GM21717 (cell line): ENCODE measurements at regions not wholly inside any gene's neighbourhood (a gene's known extent, or its start where the extent isn't known, plus 50 kb on each side); places are given as distances from the start of the nearest gene placed in this dataset.

Experiments used
- ATAC-seq: cut with Tn5 transposase; IDR thresholded peaks from one replicate; pipeline ENCODE4 v1.9.1; 2021; ENCODE audit warnings: mild to moderate bottlenecking, moderate library complexity; ENCODE audit not compliant: unreplicated experiment

- ATAC-seq = no peak
Observed at GRCh38 chr7:136336932-136337331, 359.8 kb upstream of the MTPN start.

DNA sequence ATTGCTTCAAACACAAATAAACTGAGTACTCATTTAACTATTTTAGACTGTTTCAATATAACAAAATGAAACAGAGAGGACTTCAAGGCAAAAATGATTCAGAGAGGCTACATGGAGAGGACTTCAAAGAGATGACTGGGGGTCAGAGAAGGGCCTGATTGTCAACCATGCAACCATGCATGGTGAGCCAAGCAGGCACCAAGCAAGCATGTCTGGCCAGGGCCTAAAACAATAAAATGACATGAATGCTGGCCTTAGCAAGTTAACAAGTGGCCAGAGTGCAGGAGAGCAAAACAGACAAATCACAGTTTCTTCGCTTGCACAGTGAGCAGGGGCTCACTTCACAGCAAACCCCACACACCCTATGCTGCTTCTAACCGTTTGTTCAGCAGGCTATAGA, 356.5 kb upstream of the MTPN start:
- ATAC-seq = no peak

GRCh38 chr7:136326045-136326609, 349.0 kb upstream of the MTPN start:
- ATAC-seq = no peak

DNA sequence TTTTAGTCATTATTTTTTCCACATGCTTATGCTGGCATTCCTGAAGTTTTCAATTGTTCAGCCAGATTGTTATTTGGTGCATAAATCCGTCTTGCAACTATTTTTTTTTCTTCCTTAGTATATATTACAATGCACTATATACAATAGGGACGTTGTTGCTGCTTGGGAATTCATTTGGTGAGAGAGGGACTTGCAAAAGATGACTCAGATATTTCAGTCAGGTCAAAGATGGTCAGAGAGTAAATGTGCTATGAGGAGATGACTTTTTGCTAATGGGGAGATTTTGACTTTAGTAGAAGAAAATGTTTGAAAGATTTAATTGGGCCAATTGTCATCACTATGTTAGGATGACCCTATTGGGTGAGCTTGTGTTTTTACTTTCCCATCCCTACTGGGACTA, 348.4 kb upstream of the MTPN start:
- ATAC-seq = no peak

DNA sequence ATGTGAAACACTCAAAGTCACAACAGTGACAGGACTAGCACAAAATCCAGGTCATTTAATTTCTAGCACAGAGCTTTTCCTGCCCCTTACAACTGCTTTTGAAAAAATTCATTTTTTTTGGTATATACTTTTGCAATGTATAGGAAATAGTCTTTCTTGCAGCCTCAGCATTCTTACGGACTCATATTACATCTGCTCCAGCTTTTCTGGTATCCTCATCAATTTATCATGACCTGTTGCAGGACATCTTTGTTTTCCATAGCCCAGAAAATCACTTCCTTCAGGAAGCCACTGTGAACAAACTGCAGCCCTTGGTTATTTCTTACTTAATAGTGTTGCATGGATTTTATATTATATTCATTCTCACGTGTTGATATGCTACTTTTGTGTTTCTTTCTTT, 347.9 kb upstream of the MTPN start:
- ATAC-seq = no peak

- ATAC-seq = no peak
Observed at GRCh38 chr7:136324073-136324704, 347.0 kb upstream of the MTPN start.

DNA sequence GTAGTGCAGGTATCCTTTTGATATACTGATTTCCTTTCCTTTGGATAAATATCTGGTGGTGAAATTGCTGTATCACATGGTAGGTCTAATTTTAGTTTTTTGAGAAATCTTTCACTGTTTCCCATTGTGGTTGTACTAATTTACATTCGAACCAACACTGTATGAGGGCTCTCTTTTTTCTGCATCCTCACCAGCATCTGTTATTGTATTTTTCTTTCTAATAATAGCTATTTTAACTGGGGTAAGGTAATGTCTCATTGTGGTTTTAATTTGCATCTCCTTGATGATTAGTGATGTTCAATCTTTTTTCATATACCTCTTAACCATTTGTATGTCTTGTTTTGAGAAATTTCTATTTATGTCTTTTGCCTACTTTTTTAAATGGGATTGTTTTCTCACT, 335.4 kb upstream of the MTPN start:
- ATAC-seq = peak; percentile 53

DNA sequence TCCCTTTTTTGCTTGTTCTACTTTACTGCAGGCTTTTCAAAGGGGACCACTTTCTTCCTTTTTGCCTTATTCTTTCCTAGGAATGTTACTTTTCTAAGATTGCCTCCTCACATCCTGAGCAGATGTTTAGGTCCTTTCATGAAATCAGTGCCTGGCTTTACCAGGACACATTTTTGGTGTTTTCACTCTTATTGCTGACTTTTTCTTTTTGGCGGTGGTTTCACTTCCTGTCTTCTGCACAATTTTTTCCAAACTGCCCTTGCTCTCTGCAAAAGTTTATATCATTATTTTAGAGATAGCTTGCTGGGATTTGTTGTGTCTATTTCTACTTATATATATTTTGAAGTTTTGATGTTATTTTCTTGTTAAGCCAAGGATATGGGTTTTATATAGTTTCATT, 332.2 kb upstream of the MTPN start:
- no peak for ATAC-seq

GRCh38 chr7:136308230-136308629, 331.1 kb upstream of the MTPN start:
- no peak for ATAC-seq

DNA sequence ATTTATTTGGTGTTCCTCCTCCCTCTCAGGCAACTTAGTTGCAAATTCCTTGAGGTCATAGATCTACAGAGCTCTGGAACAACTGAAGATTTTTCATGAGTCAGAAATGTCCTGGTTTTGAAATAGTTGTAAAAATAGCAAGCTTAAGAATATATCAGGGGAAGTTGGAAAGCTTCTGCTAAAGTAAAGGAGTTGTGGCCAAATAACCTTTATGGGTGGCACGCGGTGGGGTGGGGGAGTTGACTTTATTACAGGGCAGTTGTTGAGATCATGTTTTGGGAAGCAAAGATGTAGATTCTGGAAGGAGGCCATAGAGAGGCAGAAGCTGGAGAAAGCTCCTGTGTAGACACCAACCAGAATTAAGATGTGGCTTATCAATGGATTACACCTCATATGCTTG, 326.0 kb upstream of the MTPN start:
- ATAC-seq = no peak

DNA sequence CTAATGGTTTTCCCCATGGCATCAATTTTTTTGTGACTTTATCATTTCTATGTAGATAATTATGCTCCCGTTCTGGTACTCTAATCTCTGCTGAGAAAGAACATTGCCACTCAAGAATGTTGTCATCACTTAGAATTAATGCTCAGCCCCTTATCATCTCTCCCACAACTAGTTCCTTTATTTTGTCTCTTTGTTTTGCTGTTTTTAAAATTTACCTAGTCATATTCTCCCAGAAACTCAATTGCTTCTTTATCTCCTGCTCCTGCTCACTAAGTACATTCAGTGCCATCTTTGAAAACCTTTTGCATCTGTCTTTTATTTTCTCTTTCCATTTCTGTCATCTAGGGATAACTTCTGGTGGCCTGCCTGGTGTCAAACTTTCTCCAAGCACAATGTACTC, 324.9 kb upstream of the MTPN start:
- ATAC-seq = no peak

- no peak for ATAC-seq
Observed at GRCh38 chr7:136294977-136295376, 317.8 kb upstream of the MTPN start.

- no peak for ATAC-seq
Observed at GRCh38 chr7:136293841-136294391, 316.8 kb upstream of the MTPN start.

GRCh38 chr7:136293272-136293671, 316.1 kb upstream of the MTPN start:
- ATAC-seq = no peak

DNA sequence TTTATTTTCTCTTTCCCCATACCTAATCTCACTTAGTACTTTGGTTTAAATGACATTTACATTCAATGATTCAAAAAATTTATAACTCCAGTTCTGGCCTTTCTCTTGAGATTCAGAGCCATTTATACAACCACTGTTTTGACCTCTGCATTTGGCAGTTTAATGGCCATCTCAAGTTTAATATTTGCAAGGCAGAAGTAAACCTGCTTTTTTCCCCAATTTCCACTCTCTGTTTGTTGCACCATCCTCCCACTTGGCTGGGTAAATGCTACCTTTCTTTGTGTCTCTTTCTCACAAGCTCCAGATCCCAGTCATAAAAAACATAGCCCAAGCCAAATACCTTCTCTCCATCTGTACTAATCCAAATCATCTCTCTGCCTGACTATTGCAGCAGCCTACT, 315.2 kb upstream of the MTPN start:
- no peak for ATAC-seq

DNA sequence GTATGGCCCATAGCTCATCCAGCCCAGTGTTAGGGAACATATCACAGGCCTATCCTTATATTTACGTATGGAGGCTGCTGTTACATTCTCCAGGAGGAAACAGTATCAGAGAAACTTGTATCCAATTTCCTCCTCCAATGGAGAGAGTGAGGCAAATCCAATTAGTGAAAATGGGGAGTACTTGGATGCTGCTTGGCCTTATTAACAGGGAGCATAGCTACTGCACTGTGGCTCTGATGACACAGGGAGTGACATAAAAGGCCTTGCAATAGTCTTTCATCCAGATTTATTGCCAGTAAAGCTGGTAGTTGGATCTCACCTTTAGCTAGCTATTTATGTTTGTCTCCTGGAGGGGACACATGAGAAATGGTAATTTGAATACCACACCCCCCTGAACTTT, 313.2 kb upstream of the MTPN start:
- ATAC-seq = no peak

- ATAC-seq = no peak
Observed at GRCh38 chr7:136278057-136278456, 300.9 kb upstream of the MTPN start.

DNA sequence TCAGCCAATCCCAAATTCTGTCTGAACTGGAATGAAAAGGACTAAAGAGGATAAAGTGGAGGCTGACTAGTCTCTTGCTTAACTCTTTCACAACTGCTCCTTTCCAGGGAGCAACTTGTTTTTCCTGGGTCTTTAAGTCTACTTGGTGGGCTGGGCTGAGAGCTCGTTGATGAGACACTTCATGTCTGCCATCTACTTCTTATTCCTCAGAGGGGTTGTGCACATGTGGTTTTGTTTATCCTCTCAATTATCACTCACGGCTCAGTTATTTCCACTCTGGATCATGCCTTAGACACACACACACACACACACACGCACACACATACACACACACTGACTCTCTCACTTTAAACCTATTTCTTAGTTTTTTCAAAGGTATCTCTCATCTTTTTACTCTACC, 298.6 kb upstream of the MTPN start:
- no peak for ATAC-seq

DNA sequence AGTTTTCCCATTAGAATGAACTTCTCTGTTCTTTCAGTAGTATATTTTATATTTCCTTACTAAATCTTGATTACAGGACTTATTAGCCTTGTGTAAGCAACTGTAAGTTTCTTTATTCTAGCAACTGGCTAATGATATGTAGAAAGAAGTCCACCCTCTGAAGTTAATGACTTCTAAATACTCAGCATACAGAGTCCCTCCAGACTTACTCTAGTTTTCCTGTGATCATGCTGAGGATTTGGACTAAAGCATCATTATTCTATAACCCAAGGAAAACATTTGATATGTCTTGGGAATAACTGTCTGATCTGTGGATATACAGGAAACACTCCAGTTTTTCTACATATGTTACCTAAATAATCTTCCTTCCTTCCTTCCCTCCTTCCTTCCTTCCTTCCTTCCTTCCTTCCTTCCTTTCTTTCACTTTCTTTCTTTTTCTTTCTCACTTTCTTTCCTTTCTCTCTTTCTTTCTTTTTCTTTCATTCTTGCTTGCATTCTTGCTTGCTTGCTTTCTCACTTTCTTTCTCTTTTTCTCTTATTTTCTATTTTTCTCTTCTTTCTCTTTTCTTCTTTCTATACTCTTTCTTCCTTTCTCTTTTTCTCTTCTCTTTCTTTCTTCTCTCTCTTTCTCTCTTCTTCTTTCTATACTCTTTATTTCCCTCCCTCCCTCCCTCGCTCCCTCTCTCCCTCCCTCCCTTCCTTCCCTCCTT, 297.6 kb upstream of the MTPN start:
- no peak for ATAC-seq

DNA sequence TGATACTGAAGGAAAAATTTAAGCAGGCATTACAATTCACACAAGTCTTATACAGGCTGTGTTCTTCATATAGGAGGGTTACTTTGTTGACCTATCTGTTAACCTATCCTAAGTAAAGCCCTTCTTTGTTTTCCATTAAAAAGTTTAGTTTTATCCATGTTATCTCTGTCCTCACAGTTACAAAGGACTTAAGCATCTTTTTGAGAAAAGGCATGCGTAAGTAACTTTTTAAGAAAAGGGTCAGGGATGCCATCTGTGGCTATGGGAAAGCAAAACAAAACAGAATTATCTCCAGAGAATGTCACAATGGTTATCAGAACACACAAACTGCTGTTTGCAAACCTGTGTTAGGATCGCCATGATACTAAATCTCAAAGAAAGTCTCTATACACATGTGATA, 295.8 kb upstream of the MTPN start:
- ATAC-seq = no peak

- ATAC-seq = no peak
Observed at GRCh38 chr7:136267822-136268221, 290.7 kb upstream of the MTPN start.

- ATAC-seq = no peak
Observed at GRCh38 chr7:136266457-136266856, 289.3 kb upstream of the MTPN start.
